ENCODE measurements at regions not wholly inside any gene's neighbourhood (a gene's known extent, or its start where the extent isn't known, plus 50 kb on each side); places are given as distances from the start of the nearest gene placed in this dataset.

DNA sequence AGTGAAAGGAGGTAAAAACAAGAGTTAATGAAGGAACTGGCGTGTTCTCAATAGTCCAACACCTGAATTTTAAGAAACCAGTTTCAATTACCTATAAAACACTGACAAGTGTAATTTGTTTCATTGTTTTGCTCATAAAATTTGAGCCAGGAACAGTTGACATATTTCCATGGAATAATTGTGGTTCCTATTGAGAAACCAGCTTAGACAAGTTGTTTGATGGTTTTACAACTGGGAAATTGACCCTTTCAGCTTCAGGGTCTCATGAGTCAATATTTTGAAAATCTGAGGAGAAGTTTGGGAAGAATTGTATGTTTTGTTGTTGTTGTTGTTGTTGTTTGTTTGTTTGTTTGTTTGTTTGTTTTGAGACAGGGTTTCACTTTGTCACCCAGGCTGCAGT lies 69.1 kb upstream of the GADD45A start:
- no peak for DNase-seq (ENCODE audit: low spot score)

- DNase-seq (ENCODE audit: low spot score): no peak
Observed at GRCh38 chr1:67616394-67616985, 68.5 kb upstream of the GADD45A start.

- DNase-seq (ENCODE audit: low spot score): peak; percentile 42
Observed at GRCh38 chr1:67618285-67619018, 66.5 kb upstream of the GADD45A start.

DNA sequence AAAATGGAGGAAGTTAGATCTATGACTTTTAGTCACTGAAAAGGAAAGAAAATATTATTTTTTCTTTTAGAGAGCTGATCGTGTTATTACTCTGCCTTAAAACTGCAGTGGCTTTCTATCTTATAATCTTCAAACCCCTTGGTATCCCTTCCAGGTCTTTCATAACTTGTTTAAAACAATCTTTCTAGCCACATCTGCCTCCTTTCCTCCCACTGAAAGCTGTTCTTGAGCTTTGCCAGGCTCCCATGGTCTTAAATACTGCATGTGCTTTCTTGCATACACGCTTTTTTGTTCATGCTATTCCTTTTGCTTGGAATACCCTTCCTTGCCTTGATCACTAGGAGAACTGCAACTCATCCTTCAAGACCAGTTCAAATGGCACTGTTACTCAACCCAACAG lies 65.9 kb upstream of the GADD45A start:
- DNase-seq (ENCODE audit: low spot score): no peak

DNA sequence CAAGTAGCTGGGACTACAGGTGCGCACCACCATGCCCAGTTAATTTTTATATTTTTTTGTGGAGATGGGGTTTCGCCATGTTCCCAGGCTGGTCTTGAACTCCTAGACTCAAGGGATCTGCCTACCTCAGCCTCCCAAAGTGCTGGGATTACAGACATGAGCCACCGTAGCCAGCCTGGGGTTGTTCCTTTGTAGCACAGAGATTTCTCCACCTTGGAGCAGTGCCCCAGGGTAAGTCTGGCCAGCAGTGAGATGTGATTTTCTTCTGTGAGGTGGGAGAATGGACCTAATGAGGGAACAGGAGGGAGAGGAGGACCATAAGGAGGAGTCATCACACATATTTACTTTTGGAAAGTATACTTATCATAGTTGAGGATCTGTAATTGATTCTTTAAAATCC lies 61.1 kb upstream of the GADD45A start:
- no peak for DNase-seq (ENCODE audit: low spot score)

DNA sequence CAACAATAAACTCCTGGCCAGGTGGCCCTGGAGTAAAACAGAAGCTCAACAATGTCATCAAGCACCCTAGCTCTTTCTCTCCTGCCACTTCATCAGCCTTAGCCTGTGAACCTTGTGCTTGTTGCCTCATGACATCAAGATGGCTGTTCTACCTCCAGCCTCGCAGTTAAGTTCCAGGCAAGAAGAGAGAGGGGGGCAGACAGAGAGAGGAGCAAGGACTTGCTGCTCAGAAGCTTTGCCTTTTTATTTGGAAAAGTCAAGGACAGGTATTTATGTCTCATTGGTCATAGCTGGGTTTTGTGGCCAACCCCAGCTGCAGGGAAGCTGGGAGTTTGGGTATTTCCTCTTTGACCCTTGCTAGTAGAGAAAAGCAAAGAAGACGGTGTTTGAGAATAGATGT lies 60.3 kb upstream of the GADD45A start:
- no peak for DNase-seq (ENCODE audit: low spot score)

DNA sequence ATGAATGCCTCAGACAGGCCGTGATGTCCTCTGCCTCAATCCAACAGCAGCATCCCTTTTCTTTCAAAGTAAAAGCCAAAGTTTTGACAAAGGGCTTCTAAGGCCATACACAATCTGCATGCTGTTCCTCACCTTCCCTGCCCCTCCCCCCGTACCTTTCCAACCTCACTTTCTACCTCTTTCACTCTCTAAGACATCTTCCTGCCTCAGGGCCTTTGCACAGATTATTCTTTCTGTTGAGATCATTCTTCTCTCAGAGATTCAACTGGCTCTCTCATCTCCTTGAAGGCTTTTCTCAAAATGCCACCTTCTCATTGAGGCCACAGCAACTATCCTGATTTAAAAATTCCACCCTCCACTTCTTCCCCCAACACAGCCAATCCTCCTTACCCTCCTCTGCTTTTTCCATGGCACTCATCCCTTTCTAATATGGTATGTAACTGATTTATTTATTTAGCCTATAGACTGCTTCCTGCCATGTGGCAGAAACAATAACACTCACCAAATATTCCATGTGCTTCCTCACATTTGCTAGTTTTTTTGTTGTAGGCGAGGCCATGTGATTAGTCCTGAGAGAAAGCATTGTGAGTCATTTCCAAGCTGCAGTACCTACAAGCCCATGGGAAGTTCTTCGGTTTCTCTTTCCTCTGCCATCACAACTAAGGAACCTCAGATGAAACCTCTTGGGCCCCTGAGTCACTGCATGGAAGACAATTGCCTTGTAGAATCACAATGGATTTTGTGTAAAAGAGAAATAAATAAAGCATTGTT lies 58.7 kb upstream of the GADD45A start:
- no peak for DNase-seq (ENCODE audit: low spot score)

DNA sequence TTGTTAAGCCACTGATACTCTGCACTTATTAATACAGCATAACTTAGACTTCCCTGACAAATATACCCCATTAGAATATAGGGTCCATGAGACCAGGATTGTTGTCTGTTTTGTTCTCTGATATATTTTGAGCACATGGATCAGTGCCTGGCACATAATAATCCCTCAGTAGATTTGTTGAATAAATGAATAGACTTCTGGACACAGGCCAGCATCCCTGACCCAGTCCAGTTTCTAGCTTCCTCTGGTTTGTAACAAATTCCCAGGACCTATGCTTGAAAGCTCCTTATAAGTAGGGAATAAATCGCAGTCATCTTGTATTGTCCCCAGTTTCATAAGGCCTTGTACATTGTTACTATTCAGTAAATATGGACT lies 58.2 kb upstream of the GADD45A start:
- no peak for DNase-seq (ENCODE audit: low spot score)

DNA sequence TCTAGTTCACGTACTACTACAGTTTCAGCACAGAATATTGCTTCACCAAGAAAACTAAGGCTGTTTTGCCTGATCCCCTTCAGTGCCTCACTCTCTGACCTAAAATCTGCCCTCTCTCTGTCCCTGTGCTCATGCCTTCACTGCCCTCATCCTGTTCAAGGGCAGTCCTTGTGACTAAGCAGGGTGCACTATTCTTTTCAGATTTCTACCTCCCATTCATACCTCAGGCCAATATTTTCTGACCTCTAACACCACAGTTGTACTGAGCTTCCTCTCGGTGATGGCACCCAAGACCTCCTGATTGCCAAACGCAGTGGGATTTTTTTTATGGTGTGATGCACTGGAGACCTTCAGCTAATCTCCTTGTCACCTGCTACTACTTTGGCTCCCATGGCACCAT lies 57.7 kb upstream of the GADD45A start:
- DNase-seq (ENCODE audit: low spot score): no peak

- DNase-seq (ENCODE audit: low spot score): no peak
Observed at GRCh38 chr1:67627906-67628305, 57.1 kb upstream of the GADD45A start.

GRCh38 chr1:67629370-67630075 lies 55.5 kb upstream of the GADD45A start:
- DNase-seq (ENCODE audit: low spot score): no peak

DNA sequence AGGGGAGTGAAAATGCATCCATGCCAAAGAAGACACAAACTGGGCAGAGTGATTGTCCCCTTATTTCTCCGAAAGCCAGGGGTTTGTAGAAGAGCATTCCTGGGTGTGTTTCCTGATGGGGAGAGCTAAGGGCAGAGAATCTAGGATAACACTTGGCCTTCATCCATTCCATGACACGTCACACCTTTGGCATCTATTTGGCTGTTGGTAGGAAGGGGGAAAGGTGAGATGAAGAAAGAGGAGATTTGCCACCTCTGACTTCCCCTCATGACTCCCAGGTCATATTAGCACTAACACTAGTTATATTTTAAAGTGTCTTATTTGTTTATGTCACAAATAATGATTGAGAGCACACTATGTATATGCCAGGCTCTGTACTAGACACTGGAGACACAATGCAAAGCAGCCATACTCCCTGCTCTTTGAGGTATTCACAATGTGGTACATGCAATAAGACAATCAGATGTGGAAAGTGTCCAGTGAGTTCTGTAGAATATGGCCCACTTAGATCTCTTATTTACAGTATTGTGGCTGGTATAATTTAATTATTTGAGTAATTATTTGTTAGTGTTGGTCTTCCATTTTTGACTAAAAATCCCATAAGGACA lies 54.5 kb upstream of the GADD45A start:
- DNase-seq (ENCODE audit: low spot score): no peak

DNA sequence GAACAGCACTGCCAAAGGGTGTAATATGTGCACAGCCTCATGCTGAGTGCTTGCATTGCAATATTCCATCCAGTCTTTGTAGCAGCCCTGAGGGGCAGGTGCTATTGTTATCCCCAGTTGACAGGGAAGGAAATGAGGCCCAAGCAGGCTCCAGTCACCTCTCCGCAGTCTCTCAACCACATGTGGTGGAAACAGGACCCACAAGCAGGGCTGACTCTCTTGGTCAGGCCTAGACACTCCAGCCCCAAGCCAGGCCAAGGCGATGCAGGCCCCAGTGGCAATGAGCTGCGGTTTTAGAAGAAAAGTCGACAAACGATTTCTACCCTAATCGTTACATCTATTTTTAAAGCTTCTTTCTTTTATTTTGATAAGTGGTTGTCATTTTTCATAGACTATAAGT lies 52.6 kb upstream of the GADD45A start:
- no peak for DNase-seq (ENCODE audit: low spot score)

DNA sequence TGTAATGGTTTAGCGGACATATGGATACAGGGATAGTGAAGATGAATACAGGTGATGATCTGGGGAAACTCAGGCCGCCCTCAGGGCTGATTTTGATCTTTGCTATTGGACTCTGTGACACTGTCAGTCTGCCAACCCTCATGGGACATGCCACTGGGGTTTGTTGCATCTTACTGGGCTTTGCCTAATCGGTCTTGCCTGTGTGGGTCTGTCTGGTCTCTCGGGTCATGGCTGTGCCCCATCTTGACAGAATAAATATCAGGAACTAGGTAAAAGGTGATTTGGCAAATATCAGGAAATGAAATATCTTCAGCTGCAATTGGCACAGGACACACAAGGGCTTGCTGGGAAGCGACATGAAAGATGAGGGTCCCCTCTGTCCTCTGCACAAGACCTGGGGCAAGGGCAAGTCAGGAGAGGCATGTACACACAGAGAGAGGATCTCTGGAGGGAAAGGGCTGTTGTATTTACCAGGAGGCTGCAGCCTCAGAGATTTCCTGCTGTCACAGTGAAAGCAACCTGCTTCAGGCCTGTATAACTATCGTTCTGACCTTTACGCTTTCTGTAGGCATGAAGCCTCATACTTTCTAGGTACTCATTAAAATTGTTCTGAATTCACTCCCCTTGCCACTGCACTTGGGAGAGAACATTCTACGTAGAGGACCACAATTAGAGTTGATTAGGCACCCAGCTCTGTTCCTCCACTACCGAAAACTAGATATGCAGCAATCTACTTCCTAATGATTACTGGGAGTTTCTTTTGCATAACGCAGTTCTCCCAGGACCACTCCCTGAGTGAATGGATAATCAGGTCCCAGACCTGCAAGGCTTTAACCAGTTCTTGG lies 52.0 kb upstream of the GADD45A start:
- no peak for DNase-seq (ENCODE audit: low spot score)

DNA sequence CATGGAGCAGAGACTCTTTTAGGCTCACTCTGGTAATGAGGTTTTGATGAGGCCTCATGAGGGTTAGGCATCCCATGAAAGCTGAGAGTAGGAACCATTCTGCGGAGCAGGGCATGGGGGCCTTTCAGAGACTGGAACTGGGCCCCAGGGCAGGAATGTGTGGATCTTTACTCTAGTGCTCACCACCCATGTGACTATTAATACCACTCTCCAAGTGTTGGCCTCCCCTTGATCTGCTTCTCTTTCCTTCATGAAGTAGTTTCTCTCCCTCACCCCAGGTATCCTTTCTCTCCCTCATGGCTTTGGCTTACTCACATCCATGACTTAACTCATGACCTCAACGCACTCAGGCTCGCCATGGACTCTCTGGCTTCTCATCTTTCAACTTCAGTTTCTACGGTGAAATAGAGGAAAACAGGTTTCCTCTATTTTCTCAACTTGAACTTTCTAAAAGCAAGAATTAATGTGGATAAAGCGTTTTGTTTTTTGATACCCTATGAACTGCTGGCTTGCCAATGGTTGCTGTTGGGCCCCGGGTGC lies 50.5 kb upstream of the GADD45A start:
- DNase-seq (ENCODE audit: low spot score): no peak

DNA sequence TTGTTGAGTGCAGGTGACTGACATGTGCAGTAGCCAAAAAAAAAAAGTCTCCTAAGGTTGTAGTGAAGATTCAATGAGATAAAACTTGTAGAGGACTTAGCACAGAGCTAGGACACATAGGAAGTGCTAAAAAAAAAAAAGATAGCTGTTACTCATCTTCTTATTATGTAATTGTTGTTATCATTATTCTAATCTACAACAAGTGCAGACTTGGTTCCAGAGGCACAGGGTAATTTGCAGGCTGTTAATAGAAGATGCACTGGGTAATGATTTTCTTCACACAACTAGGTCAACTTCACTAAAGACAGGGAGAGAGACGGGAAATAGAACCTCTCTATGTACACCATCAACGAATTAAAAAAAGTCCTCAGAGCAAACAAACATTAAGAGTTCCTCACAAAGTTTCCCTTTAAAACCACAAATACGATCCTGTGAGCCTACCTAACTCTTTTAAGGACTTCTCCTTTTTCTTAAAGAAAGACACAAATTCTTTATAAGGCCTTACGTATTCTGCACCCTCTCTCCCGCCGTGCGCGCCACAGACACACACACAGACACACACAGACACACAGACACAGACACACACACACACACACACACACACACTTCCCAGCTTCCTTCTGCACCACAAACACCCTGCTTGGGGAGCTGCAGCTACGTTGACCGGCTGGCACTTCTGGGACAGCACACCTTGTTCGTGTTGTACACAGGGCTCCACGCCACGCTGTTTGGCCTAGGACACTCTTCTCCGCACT lies 49.8 kb upstream of the GADD45A start:
- DNase-seq (ENCODE audit: low spot score): no peak

Measured in Ammon's horn (tissue), 1 donor.